Inferior parietal cortex (tissue), 1 donor: ENCODE measurements at regions not wholly inside any gene's neighbourhood (a gene's known extent, or its start where the extent isn't known, plus 50 kb on each side); places are given as distances from the start of the nearest gene placed in this dataset.
"Not testable (repeated sequence)": the region's sequence is repeated elsewhere in the genome, so short reads cannot be mapped to it uniquely, and the experiment has no call there.

Experiments used
- DNase-seq: peaks from one replicate; pipeline ENCODE4 v3.0.0-alpha.2; 2016; ENCODE audit errors: extremely low spot score

- no peak for DNase-seq
Measured at GRCh38 chr5:118604106-118604505, 384.2 kb downstream of the DTWD2 start.

DNA sequence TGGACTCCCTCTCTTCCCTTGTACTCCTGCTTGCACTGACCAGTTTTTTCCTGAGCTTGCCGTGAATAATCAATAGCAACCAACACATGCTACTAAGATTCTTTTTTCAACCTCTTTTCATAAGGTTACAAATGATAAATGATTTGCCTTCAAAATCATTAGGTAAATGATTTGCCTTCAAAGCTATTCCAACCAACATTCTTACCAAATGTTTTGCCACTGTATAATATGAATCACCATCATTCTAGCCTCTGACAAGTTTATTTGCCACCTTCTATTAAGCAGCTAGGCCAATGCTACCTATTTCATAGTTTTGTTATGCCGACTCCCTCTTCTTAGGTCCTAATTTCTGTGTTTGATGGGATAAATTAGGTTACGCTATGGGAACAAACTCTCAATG lies 385.1 kb downstream of the DTWD2 start:
- DNase-seq, result no peak

DNA sequence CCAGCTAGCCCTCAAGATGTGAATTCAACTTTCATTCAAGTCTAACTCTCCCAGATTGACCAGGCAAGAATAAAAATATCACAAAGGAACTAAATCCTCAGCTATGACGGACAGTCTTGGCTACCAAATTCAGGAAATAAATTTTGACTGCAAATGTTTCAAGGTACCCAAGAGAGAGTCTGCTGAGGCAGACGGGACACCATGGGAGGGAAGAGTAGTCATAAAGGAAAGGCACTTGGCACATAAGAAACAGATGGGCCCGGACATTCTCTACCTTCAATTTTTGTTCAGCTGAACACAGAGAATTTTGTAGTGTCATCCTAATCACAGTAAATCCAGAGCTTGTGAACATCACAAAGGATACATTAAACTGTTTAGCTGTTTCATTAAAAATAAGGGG lies 390.0 kb downstream of the DTWD2 start:
- no peak for DNase-seq

DNA sequence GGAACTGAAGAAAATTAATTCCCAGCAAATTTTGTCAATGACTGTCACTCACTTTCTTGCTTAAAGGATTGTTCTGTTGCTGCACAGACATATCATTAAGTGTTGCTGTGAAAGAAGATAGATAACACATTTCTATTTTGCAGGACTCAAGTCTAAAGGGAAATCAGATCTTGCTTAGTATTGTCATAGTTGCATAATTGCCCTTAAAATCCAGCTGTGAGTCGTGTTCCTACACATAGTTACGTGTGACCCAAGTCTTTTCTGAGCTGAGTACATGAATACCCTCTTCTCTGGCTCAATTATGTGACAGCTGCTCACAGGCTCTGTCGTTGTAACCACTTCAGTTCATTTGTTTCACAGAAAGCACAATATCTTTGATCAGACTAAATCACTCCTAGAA lies 390.8 kb downstream of the DTWD2 start:
- DNase-seq, result no peak

DNA sequence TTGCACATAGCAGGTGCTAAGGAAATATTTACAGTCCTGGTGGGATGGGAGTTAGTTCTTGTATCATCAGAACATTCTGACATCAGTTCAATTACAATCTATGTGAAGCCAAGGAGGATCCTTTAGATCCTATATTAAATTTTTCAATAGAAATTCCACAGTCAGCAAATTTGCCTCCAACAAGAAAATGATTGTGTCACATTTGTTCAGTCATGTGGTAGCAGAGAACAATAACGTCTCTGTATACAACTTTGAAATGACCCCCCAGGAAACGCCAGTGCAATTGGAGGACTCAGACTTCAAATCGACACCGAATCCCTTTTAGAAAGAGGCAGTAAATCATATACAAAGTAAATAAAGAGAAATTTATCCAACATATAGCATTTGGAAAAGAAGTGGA lies 392.1 kb downstream of the DTWD2 start:
- DNase-seq, result peak; percentile 33

DNA sequence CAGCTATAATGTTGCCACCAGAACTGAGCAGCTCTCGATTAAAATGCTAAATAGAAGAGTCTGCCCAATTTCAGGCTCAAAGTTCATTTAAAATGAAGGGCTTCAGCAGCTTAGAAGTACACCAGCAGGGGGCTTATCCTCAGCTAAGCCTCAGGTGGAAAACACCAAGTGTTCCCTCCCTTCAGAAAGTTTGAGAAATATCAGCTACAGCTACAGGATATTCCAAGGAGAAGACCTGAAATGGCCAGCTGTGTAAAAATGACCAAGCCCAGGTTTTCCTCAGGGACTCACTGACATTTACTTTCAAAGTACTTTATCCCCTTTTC lies 395.4 kb downstream of the DTWD2 start:
- no peak for DNase-seq

GRCh38 chr5:118592229-118593002 lies 395.9 kb downstream of the DTWD2 start:
- DNase-seq, result no peak

DNA sequence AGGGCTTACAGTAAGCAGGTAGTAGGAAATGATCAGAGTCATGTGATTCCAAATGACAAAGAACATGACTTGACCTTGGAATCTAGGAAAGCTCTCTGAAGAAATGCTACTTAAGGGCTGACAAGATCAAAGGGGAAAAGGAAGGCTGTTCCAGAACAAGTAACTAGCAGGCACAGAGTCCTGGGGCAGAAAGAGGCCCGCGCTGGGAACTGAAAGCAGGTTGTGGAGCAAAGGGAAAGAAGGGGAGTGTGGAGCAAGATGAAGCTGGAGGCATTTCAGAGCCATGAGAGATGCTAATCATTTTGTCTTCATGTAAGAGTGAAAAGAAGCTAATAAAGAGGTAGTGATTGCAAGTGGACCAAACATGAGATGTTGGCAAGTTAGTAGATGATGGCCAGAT lies 397.5 kb downstream of the DTWD2 start:
- DNase-seq, result no peak

GRCh38 chr5:118580949-118581348 lies 407.4 kb downstream of the DTWD2 start:
- DNase-seq, result no peak

DNA sequence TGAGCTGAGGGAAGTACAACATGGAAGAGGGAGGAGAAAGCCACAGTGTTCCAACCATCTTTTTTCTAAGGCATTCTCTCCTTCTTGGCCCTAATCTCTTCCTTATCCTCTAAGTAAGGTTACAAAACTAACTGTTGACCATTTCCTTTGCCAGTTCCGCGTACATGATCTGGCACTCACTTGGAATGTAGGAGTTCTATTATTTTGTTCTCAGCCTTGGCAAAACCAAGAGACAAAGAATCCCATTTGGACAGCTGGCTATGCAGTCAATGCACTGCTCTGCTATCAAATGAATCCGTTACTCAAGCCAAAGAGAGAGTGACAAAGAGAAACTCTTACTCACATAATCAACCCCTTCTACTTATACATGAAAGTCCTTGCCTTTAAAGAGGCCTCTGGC lies 410.3 kb downstream of the DTWD2 start:
- no peak for DNase-seq

- DNase-seq, result no peak
Measured at GRCh38 chr5:118577621-118578020, 410.7 kb downstream of the DTWD2 start.

DNA sequence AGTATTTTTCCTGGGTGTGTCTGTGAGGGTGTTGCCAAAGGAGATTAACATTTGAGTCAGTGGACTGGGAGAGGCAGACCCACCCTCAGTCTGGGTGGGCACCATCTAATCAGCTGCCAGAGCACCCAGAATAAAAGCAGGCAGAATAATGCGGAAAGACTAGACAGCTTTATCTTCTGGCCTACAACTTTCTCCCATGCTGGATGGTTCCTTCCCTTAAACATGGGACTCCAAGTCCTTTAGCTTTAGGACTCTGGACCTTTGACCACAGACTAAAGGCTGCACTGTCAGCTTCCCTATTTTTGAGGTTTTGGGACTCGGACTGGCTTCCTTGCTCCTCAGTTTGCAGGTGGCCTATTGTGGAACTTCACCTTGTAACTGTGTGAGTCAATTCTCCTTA lies 418.1 kb downstream of the DTWD2 start:
- not testable (repeated sequence) for DNase-seq

DNA sequence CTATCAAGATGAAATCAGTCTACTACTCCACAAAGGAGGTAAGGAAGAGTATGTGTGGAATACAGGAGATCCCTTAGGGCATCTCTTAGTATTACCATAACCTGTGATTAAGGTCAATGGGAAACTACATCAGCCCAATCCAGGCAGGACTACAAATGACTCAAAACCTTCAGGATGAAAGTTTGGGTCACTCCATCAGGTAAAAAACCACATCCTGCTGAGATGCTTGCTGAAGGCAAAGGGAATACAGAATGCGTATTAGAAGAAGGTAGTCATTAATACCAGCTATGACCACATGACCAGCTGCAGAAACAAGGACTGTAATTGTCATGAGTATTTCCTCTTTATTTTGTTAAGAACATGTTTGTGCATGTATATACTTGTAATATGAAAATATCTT lies 418.8 kb downstream of the DTWD2 start:
- not testable (repeated sequence) for DNase-seq

DNA sequence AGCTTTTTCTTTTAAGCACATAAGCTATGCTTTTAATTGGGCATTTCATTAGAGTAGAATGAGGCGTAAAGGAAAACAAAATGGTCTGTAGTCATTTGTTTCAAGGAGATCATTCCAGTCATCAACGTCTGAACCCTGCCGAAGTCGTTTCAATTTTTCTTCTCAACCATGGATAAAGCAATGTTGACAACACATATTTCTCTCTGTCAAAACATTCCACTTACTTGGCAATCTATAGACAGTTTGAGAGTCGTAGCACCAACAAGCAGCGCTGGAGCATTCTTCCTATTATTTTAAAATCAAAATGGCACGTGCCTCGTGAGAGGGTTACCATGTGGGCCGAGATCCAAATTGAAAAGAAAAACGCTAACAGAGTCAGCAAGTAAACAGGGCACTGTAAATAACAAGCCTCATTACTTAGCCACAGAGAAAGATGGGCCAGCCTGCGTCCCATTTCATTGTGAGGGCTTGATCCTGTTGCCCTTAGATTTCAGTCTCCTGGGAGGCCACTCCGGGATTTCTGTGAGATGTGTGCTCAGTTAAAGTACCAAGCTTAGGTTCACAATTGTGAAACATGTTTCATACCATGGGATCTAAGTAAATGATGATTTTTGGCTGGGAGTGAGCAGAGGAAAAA lies 422.9 kb downstream of the DTWD2 start:
- DNase-seq, result no peak

DNA sequence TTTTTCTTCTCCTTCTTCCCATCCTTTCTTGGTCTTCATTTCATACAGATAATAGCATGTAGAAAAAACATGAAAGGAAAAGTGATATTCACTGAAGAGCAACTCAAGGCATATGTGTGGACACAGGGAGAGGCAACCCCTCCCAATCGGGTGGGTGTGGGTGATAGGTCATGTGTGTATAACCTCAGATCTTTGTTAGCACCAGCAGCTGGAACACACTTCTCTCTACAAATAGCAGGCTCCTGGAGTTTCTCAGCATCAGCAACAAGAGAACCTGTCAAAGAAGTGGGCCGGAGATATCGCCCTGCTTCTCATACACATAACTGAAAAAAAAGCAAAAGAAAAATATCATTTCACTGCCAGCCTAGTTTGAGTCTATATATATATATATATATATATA lies 426.4 kb downstream of the DTWD2 start:
- DNase-seq, result no peak

DNA sequence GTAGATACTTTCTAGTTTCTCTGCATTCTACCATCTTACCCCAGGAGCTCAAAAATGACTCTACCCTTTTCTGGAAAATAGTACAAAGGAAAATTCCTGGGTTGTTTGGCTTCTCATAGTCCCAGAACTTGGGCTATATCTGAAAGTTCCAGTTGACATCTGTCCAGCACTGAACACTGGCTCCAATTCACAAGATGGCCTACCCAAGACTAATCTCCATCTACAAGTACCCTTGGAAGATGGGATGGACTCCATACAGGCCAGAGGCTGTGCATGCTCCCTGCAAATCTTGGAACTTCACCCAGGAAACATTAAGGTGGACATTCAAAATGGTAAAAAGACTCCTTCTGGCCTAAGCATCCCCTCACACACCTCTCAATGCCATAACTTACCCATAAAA lies 427.1 kb downstream of the DTWD2 start:
- DNase-seq, result no peak

GRCh38 chr5:118558871-118559270 lies 429.5 kb downstream of the DTWD2 start:
- no peak for DNase-seq

DNA sequence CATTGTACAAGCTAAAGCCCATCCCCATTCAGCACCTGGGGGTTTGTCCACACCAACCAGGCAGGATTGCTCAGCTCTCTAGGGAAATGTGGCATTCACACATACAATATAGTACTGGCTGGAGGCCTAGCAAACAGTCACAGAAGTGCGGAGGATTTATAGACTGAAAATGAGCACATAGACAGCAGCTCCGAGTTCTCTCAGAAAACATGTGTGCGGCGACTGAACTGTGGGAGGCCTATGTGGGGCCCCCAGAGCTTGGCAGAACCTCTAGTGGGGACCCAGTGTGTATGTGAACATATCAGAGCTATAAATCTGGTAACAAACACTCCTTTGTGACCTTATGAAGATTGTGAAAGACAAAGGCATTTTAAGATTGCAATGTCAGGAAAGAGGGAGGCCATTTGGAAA lies 431.1 kb downstream of the DTWD2 start:
- DNase-seq, result no peak

DNA sequence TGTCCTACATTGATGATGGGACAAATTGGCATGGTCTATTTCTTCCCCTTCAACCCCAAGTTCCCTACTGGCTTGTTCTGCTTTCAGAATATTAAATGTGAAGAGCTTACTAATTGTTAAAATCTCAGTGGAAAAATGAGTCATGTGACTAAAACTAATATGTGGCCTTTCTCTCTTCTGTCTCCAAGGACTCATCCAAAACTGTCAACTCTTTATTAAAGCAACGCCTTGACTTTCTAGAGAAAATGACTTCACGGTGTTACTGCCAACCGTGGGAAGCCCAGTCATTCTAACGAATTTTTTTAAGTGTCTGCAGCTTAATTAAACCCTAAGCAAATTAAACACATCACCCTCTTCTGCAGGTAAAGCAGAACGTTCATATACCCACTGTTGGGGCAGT lies 431.6 kb downstream of the DTWD2 start:
- DNase-seq, result no peak

- no peak for DNase-seq
Measured at GRCh38 chr5:118555727-118556126, 432.6 kb downstream of the DTWD2 start.

- DNase-seq, result no peak
Measured at GRCh38 chr5:118554981-118555380, 433.4 kb downstream of the DTWD2 start.

- DNase-seq, result no peak
Measured at GRCh38 chr5:118554241-118554640, 434.1 kb downstream of the DTWD2 start.

GRCh38 chr5:118553662-118554061 lies 434.7 kb downstream of the DTWD2 start:
- no peak for DNase-seq
